NCI-H2171 (cell line): ENCODE measurements at regions not wholly inside any gene's neighbourhood (a gene's known extent, or its start where the extent isn't known, plus 50 kb on each side); places are given as distances from the start of the nearest gene placed in this dataset.
"Not testable (repeated sequence)": the region's sequence is repeated elsewhere in the genome, so short reads cannot be mapped to it uniquely, and the experiment has no call there.

Experiments used
- DNase-seq: peaks from one replicate; lab custom pipeline; 2025; lab: John Stamatoyannopoulos, UW

GRCh38 chr16:66019502-66019901 lies 347.0 kb upstream of the CDH5 start:
- DNase-seq = not testable (repeated sequence)

GRCh38 chr16:66014221-66014620 lies 352.3 kb upstream of the CDH5 start:
- DNase-seq = no peak

GRCh38 chr16:66013486-66013885 lies 353.0 kb upstream of the CDH5 start:
- no peak for DNase-seq

DNA sequence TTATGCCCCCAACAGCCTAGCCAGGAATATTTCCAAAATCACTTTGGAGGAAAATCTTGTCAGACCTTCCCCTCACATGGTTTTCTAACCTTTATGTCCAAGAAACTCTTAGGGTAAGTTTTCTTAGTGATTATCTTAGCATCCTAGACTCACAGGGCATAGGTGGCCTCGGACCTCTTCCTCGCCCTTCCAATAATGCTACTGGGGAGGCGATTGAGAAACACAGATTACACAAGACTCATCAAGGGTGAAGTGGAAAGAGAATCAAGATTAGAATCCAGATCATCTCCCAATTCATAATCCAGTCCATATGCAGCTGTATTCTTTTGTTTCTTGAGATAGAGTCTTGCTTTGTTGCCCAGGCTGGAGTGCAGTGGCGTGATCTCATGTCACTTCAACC lies 358.4 kb upstream of the CDH5 start:
- DNase-seq = no peak

- DNase-seq = no peak
Measured at GRCh38 chr16:66007717-66008116, 358.8 kb upstream of the CDH5 start.

DNA sequence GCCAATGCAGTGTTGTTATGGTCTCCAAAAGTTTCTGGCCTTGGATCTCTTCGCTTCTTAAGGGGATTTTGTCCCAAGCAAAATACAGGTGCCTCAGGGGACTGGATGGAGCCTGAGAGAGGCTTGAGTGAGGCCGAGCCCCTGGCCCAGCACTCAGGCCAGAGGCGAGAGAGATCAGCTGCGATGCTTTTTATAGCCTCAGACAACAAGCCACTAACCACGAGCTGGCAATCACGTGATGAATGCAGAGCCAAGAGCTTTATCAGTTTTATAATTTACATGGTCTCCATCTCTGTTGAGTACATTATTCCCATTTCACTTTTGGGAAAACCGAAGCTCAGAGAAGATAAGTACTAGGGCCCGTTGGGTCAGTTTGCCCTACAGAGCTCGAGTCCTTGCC lies 360.0 kb upstream of the CDH5 start:
- no peak for DNase-seq

DNA sequence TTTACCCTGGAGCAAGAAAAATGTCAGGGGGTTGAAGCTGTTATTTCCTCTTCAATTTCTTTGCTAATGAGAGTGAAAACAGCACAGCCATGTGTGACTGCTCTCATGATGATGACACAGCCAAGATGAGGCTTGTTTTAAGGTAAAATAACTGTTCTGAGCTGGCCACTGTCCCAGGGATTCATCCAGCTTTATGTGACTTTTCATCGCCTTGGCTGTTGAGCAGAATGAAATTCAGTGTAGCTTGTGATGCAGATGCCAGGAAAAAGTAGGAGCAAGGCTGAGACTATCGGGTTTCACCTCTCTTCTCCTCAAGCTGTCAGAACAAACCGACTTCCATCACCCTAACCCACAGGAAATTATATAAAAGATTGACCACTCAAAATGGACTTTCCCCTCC lies 361.8 kb upstream of the CDH5 start:
- no peak for DNase-seq

DNA sequence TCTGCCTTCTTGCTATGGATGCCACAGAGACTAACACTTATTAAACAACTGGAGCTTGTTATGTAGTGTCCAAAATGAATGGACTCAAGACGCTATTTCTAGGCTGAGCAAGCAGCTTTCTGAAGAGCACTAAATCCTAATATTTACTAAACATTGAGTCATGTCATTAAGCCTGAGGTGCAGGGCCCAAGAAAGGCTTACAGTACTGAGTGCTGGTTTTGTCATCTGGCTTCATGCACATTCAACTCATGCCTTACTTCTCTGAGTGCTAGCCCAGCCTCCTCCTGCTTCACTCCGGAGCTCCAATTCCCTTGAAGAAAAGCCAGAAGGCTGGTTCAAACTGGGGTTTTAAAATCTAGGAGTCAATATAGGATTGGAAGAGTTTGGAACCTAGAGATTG lies 363.3 kb upstream of the CDH5 start:
- DNase-seq = no peak

DNA sequence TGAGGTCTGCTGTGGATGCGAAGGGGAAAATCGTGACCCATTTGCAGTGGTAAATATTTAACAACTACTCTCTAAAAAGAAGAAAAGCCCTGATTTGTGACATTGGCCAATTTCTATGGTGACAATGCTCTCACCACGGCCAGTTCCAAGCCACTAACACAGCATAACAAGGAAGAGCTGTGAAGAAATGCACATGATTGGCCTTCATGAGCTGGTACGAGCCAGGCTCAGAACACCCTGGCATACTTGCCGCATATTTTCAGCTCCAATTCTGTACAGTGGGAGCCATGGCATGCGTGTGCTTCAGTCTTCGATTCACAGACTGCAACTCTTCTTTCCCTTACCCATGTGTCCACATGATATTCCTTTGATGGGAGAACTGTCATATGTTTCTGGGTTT lies 363.9 kb upstream of the CDH5 start:
- no peak for DNase-seq

GRCh38 chr16:66001432-66001831 lies 365.1 kb upstream of the CDH5 start:
- DNase-seq = no peak

GRCh38 chr16:65998443-65998842 lies 368.0 kb upstream of the CDH5 start:
- no peak for DNase-seq

GRCh38 chr16:65994291-65994690 lies 372.2 kb upstream of the CDH5 start:
- no peak for DNase-seq

DNA sequence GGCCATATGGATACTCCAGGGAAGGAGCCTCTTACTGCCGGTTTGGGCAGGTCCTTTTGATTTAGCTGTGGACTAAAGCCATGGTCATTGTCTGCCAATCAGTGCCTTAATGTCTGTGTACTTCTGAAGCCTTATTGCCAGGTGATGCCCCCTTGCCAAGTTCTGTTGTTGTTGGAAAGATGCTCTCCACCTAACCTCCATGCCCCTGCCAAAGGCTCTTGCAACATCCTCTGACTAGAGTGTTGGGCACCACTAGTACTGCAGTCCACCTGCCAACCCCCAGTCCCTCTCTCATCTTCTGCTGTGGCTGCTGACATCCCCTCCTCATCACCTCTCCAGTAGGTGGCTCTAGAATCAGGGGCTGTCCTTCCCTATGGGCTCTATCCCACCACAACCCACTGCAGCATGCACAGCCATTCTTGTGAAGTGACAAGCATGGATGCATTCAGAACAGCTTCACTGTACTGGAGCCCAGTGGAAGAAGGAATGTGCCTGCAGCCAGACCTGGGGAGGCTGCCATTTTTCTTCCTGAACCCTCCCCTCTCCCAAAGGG lies 375.3 kb upstream of the CDH5 start:
- no peak for DNase-seq

- no peak for DNase-seq
Measured at GRCh38 chr16:65989861-65990604, 376.5 kb upstream of the CDH5 start.

GRCh38 chr16:65988024-65988595 lies 378.4 kb upstream of the CDH5 start:
- DNase-seq = no peak

DNA sequence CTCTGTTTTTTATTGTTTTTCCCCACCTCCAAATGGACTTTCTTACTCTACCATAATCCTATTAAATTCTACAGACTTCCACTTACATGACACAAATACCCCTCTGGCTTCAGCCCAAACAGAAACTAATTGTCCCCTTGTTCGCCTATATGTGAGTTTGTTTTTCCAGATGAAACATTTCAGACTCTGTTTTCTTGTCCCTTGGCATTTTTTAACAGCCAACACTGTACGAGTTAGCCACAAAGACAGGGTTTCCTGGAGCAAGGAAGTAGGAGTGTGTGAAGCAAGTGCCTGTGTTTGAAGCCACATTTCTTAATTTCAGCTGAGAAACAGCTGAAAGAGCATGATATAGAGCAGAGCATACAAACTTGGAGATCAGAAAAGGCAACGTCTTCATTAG lies 382.2 kb upstream of the CDH5 start:
- no peak for DNase-seq

GRCh38 chr16:65981057-65981456 lies 385.4 kb upstream of the CDH5 start:
- no peak for DNase-seq

- no peak for DNase-seq
Measured at GRCh38 chr16:65975049-65975708, 391.3 kb upstream of the CDH5 start.

DNA sequence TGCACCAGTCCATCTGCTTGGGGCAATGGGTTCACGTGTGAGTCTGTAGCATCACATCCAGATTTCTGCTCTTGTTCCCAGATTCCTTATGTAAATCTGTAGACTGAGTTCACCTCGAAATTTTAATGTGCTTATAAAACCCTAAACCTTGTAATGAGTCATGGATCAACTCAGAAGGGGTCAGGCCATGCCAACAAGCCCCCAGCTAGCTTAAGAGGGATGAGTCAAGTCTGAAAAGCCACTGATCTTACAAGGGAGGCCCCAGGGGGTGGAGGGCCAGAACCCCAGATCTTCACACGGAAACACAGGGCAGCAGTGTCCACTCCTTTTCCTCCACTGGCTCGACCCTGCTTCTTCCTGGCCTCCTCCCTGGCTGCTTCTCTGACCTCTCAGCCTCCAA lies 399.1 kb upstream of the CDH5 start:
- DNase-seq = no peak

DNA sequence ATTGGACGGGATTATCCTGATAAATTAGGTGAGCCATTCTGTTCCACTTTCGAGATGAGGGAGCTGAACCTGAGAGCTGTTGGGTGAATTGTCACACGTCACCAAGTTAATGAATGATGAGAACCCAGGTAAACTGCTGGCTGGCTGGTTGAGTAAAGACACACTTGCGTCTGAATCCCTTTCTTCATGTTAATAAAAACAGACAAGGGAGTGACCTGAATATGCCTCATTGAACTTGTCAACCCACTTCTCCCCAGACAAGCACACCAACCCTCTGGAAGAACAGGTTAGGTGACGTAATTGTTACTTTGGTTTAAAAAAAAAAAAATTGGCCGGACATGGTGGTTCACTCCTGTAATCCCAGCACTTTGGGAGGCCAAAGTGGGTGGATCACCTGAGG lies 400.9 kb upstream of the CDH5 start:
- no peak for DNase-seq

GRCh38 chr16:65964752-65965151 lies 401.7 kb upstream of the CDH5 start:
- DNase-seq = no peak

- DNase-seq = no peak
Measured at GRCh38 chr16:65961476-65962143, 404.9 kb upstream of the CDH5 start.

GRCh38 chr16:65959983-65960382 lies 406.5 kb upstream of the CDH5 start:
- DNase-seq = no peak
